Vagina (tissue), 2 donors: ENCODE measurements at regions not wholly inside any gene's neighbourhood (a gene's known extent, or its start where the extent isn't known, plus 50 kb on each side); places are given as distances from the start of the nearest gene placed in this dataset.

Experiments used
- POLR2A ChIP-seq, 2 donors: fragments of 450-650 bp; IDR thresholded peaks; one replicate each; pipeline ENCODE4 v1.6.1; 2017; ENCODE audit warnings: antibody characterized with exemption in 2 of 2, mild to moderate bottlenecking in 2 of 2, moderate library complexity in 2 of 2
- POLR2AphosphoS5 ChIP-seq, 2 donors: sonication (generic); formaldehyde crosslinking; IDR thresholded peaks; one replicate each; pipeline ENCODE4 v1.9.0; 2017; ENCODE audit warnings: antibody characterized with exemption in 2 of 2, mild to moderate bottlenecking in 2 of 2, low read depth in 1 of 2; ENCODE audit not compliant: insufficient read depth in 1 of 2

DNA sequence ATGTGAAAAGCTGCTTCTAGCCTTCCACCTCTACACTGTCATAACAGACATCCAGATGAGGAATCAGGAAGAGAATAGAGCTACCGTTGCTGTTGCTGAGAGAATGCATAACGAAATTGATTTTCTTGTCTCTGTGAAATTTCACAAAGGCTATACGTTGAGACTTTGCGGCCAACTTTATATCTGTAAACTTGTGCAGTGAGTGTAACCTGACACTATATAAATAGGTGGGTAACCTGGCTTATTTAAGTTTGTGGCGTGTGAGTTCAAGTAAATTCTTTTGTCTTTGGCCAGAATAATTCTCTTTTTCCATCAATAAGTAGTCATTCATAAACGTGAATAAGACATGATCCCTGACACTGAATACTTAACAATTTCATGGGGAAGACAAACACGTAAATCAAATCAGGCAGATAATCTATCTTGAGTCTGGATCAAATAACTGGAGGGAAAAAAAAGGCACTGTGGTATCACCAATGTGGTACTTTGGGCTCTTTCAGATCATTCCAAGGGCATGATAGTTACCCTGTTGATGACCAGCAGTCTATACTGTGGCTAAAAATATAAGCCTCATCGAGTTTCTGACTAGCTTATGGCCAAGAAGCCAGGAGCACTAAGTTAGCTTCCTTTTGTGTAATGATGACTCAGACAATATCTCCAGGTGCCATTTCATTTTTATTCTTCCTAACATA is 98.2 kb upstream of the RASA1 start:
- no peak for TF ChIP-seq POLR2AphosphoS5 (IDR thresholded peaks at IDR 0.05; ENCODE audit: insufficient read depth in 1 of 2, low read depth in 1 of 2)
- TF ChIP-seq POLR2A (IDR thresholded peaks at IDR 0.05): no peak
